GM23338 (cell line): ENCODE measurements at regions not wholly inside any gene's neighbourhood (a gene's known extent, or its start where the extent isn't known, plus 50 kb on each side); places are given as distances from the start of the nearest gene placed in this dataset.

ENCODE experiments used
- ATAC-seq: fragments of 200-7000 bp; cut with Tn5 transposase; 3 replicates; pipeline ENCODE4 v1.9.1; 2020
- DNase-seq: peaks from one replicate; pipeline ENCODE4 v3.0.0-alpha.2; 2015; ENCODE audit warnings: low spot score
- H2AFZ ChIP-seq: fragments of 200-600 bp; sonication (generic); 2 replicates; pipeline ENCODE4 v1.8.0; 2016; ENCODE audit warnings: antibody characterized with exemption, mild to moderate bottlenecking, moderate library complexity
- H3F3A ChIP-seq: fragments of 200-600 bp; sonication (generic); replicated peaks from 2 replicates; pipeline ENCODE4 v1.8.0; 2017; ENCODE audit warnings: antibody characterized with exemption, mixed run types, low read depth
- H3K27ac ChIP-seq: fragments of 200-600 bp; sonication (generic); 2 replicates; pipeline ENCODE4 v1.6.1; 2016; ENCODE audit warnings: low read depth
- H3K27me3 ChIP-seq: fragments of 200-600 bp; sonication (generic); 2 replicates; pipeline ENCODE4 v1.8.0; 2016; ENCODE audit warnings: mild to moderate bottlenecking, mixed run types, moderate library complexity; ENCODE audit not compliant: insufficient read depth
- H3K36me3 ChIP-seq: fragments of 200-600 bp; sonication (generic); 2 replicates; pipeline ENCODE4 v1.8.0; 2016; ENCODE audit warnings: mild to moderate bottlenecking; ENCODE audit not compliant: insufficient read depth
- H3K4me1 ChIP-seq: fragments of 200-600 bp; sonication (generic); 2 replicates; pipeline ENCODE4 v1.8.0; 2016; ENCODE audit warnings: mild to moderate bottlenecking, moderate library complexity; ENCODE audit not compliant: insufficient read depth
- H3K4me2 ChIP-seq: fragments of 200-600 bp; sonication (generic); 2 replicates; pipeline ENCODE4 v1.7.1; 2017; ENCODE audit warnings: mixed run types
- H3K4me3 ChIP-seq: fragments of 200-600 bp; sonication (generic); 2 replicates; pipeline ENCODE4 v1.6.1; 2016; ENCODE audit warnings: mixed run types
- H3K79me2 ChIP-seq: fragments of 200-600 bp; sonication (generic); replicated peaks from 2 replicates; pipeline ENCODE4 v1.8.0; 2017; ENCODE audit warnings: mild to moderate bottlenecking; ENCODE audit not compliant: insufficient read depth
- H3K9me2 ChIP-seq: fragments of 200-600 bp; sonication (generic); 2 replicates; pipeline ENCODE4 v1.8.0; 2017; ENCODE audit not compliant: insufficient read depth
- H4K20me1 ChIP-seq: fragments of 200-600 bp; sonication (generic); replicated peaks from 2 replicates; pipeline ENCODE4 v1.8.0; 2017; ENCODE audit warnings: mild to moderate bottlenecking; ENCODE audit not compliant: insufficient read depth
- H3K27ac Mint-ChIP-seq: 2 replicates; pipeline ENCODE4 v1.8.0; 2020; ENCODE audit warnings: inconsistent platforms, mild to moderate bottlenecking, moderate library complexity, mixed read lengths
- H3K27me3 Mint-ChIP-seq: 3 replicates; pipeline ENCODE4 v1.8.0; 2022; ENCODE audit warnings: low read depth, mild to moderate bottlenecking, moderate library complexity, mixed read lengths, inconsistent platforms; ENCODE audit not compliant: insufficient read depth, poor library complexity
- H3K36me3 Mint-ChIP-seq: 3 replicates; pipeline ENCODE4 v1.8.0; 2021; ENCODE audit warnings: low read depth, mild to moderate bottlenecking, inconsistent platforms, moderate library complexity, mixed read lengths
- H3K4me1 Mint-ChIP-seq: 3 replicates; pipeline ENCODE4 v1.8.0; 2020; ENCODE audit warnings: mild to moderate bottlenecking, inconsistent platforms, mixed read lengths
- H3K4me3 Mint-ChIP-seq: 3 replicates; pipeline ENCODE4 v1.8.0; 2021; ENCODE audit warnings: moderate library complexity, mild to moderate bottlenecking, inconsistent platforms, mixed read lengths
- H3K9me3 Mint-ChIP-seq: 3 replicates; pipeline ENCODE4 v1.8.0; 2020; ENCODE audit warnings: moderate library complexity, mild to moderate bottlenecking, inconsistent platforms, mixed read lengths
- CREB1 ChIP-seq: fragments of 250-450 bp; sonication (Bioruptor Pico); IDR thresholded peaks from 2 replicates; pipeline ENCODE4 v1.5.0; 2020; ENCODE audit warnings: low read depth, mild to moderate bottlenecking, moderate library complexity
- EZH2phosphoT487 ChIP-seq: fragments of 200-600 bp; sonication (generic); IDR thresholded peaks from one replicate; pipeline ENCODE4 v1.8.1; 2018; ENCODE audit warnings: antibody characterized with exemption; ENCODE audit not compliant: unreplicated experiment
- JUNB ChIP-seq: IDR thresholded peaks from one replicate; pipeline ENCODE4 v1.6.1; 2016; ENCODE audit warnings: antibody characterized with exemption; ENCODE audit not compliant: unreplicated experiment
- NANOG ChIP-seq: IDR thresholded peaks from 2 replicates; pipeline ENCODE4 v1.6.1; 2016; ENCODE audit warnings: antibody characterized with exemption, borderline replicate concordance
- POLR2AphosphoS5 ChIP-seq: IDR thresholded peaks from 2 replicates; pipeline ENCODE4 v1.6.1; 2016; ENCODE audit warnings: antibody characterized with exemption, low read depth
- STAT1 ChIP-seq: IDR thresholded peaks from one replicate; pipeline ENCODE4 v1.6.1; 2016; ENCODE audit warnings: antibody characterized with exemption; ENCODE audit not compliant: unreplicated experiment
- ZNF114 ChIP-seq: fragments of 250-450 bp; sonication (Bioruptor Pico); IDR thresholded peaks from 2 replicates; pipeline ENCODE4 v1.5.0; 2020; ENCODE audit warnings: mild to moderate bottlenecking, moderate library complexity
- ZNF331 ChIP-seq: fragments of 250-450 bp; sonication (Bioruptor Pico); IDR thresholded peaks from 2 replicates; pipeline ENCODE4 v1.5.0; 2020; ENCODE audit warnings: low read depth, mild to moderate bottlenecking, moderate library complexity
- TF ChIP-seq, protein P1 (sequence below), 2 experiments: fragments of 200-600 bp in 1 of 2; sonication (generic) in 1 of 2; conservative IDR thresholded peaks; 2 replicates each; pipeline versions ENCODE4 v1.5.1 to v1.6.1; 2016 to 2017; ENCODE audit warnings: antibody characterized with exemption in 2 of 2, low read depth in 2 of 2, mild to moderate bottlenecking in 2 of 2, moderate library complexity in 1 of 2
- TF ChIP-seq, protein P2 (sequence below): IDR thresholded peaks from one replicate; pipeline ENCODE4 v1.6.1; 2018; ENCODE audit warnings: antibody characterized with exemption; ENCODE audit not compliant: unreplicated experiment
- TF ChIP-seq, protein P3 (sequence below): fragments of 250-450 bp; sonication (Bioruptor Pico); IDR thresholded peaks from 2 replicates; pipeline ENCODE4 v1.5.0; 2020; ENCODE audit warnings: mild to moderate bottlenecking, moderate library complexity

DNA sequence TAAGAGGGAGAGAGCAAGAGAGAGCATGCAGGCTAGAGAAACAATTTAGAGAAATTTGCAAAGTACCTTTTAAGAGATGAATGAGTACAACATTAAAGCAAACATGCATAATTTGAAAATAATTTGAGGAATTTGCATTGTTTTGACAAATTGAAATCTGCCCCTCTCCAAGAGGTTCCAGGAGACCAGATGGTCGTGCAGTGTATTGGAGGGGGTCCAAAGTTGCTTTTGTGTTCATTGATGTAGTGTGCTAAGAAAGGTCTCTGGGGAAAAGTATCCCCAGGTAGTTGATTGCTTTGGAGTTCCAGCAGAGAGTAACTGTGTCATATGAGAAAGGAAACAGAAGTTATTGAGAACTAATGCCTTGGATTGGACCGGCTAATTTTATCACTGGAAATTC, 635.0 kb upstream of the TENM3 start (continued):
- TF ChIP-seq, protein P1, sequence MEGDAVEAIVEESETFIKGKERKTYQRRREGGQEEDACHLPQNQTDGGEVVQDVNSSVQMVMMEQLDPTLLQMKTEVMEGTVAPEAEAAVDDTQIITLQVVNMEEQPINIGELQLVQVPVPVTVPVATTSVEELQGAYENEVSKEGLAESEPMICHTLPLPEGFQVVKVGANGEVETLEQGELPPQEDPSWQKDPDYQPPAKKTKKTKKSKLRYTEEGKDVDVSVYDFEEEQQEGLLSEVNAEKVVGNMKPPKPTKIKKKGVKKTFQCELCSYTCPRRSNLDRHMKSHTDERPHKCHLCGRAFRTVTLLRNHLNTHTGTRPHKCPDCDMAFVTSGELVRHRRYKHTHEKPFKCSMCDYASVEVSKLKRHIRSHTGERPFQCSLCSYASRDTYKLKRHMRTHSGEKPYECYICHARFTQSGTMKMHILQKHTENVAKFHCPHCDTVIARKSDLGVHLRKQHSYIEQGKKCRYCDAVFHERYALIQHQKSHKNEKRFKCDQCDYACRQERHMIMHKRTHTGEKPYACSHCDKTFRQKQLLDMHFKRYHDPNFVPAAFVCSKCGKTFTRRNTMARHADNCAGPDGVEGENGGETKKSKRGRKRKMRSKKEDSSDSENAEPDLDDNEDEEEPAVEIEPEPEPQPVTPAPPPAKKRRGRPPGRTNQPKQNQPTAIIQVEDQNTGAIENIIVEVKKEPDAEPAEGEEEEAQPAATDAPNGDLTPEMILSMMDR (conservative IDR thresholded peaks at IDR 0.05; ENCODE audit: low read depth in 2 of 2): no peak
- no peak for TF ChIP-seq STAT1
- TF ChIP-seq EZH2phosphoT487: no peak
- no peak for TF ChIP-seq CREB1 (CRISPR knock-in tag)

DNA sequence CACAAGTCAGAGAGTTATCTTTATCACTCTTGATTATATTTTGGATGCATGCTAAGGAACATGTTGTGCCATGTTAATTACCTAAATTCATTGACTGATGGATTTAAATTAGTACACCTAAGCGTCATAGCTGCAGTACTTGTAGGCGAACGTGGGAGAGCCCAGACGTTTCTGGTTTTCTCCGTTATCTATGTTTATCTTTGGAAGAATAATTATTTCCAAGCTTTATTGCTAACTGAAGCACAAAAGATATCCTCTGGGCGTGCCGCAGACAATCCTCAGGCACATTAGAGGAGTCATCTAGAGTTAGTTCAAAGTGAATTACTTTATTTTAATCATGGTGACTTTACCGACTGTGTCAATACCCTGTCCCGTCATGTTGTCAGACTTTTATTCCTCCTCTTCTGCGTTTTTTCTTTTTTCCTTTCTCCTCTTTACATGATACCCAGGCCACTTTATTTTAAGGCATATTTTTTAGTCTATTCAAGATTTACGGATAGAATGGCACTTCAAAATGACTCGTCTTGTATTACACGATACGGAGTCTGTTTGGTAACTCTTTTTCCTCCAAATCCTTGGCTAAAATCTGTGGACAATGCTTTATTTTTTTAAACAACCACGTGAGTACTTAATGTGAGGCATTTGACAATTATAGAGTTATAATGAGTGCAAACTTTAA, 632.0 kb upstream of the TENM3 start:
- H2AFZ ChIP-seq: no peak overlapping the region
- H3K36me3 ChIP-seq: no peaks in the 10 kb centered on the region
- ATAC-seq (no peak), DNase-seq (no peak)
- no peak overlapping the region for H3K4me2 ChIP-seq
- Mint-ChIP-seq H3K27ac (no peak overlapping the region), H3K27me3 (peaks cover 2% of the 10 kb centered on the region), H3K4me1 (peaks cover 23% of the 10 kb centered on the region), H3K36me3 (no peaks in the 10 kb centered on the region), H3K9me3 (no peaks in the 10 kb centered on the region), H3K4me3 (no peak overlapping the region)
- no peak overlapping the region for H3K27ac ChIP-seq
- H3F3A ChIP-seq: no peaks in the 10 kb centered on the region
- H3K9me2 ChIP-seq: peaks cover 5% of the 10 kb centered on the region
- H3K4me1 ChIP-seq: peaks cover 21% of the 10 kb centered on the region
- no peaks in the 10 kb centered on the region for H3K79me2 ChIP-seq
- no peaks in the 10 kb centered on the region for H4K20me1 ChIP-seq
- no peaks in the 10 kb centered on the region for H3K27me3 ChIP-seq
- no peak overlapping the region for H3K4me3 ChIP-seq
- TF ChIP-seq, protein P1 (conservative IDR thresholded peaks at IDR 0.05; ENCODE audit: low read depth in 2 of 2): no peak
- TF ChIP-seq EZH2phosphoT487 (no peak), ZNF331 (CRISPR knock-in tag) (no peak), STAT1 (no peak), ZNF114 (CRISPR knock-in tag) (no peak), JUNB (no peak), POLR2AphosphoS5 (no peak), NANOG (no peak)
- TF ChIP-seq, protein P2, sequence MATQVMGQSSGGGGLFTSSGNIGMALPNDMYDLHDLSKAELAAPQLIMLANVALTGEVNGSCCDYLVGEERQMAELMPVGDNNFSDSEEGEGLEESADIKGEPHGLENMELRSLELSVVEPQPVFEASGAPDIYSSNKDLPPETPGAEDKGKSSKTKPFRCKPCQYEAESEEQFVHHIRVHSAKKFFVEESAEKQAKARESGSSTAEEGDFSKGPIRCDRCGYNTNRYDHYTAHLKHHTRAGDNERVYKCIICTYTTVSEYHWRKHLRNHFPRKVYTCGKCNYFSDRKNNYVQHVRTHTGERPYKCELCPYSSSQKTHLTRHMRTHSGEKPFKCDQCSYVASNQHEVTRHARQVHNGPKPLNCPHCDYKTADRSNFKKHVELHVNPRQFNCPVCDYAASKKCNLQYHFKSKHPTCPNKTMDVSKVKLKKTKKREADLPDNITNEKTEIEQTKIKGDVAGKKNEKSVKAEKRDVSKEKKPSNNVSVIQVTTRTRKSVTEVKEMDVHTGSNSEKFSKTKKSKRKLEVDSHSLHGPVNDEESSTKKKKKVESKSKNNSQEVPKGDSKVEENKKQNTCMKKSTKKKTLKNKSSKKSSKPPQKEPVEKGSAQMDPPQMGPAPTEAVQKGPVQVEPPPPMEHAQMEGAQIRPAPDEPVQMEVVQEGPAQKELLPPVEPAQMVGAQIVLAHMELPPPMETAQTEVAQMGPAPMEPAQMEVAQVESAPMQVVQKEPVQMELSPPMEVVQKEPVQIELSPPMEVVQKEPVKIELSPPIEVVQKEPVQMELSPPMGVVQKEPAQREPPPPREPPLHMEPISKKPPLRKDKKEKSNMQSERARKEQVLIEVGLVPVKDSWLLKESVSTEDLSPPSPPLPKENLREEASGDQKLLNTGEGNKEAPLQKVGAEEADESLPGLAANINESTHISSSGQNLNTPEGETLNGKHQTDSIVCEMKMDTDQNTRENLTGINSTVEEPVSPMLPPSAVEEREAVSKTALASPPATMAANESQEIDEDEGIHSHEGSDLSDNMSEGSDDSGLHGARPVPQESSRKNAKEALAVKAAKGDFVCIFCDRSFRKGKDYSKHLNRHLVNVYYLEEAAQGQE: no peak
- TF ChIP-seq, protein P3, sequence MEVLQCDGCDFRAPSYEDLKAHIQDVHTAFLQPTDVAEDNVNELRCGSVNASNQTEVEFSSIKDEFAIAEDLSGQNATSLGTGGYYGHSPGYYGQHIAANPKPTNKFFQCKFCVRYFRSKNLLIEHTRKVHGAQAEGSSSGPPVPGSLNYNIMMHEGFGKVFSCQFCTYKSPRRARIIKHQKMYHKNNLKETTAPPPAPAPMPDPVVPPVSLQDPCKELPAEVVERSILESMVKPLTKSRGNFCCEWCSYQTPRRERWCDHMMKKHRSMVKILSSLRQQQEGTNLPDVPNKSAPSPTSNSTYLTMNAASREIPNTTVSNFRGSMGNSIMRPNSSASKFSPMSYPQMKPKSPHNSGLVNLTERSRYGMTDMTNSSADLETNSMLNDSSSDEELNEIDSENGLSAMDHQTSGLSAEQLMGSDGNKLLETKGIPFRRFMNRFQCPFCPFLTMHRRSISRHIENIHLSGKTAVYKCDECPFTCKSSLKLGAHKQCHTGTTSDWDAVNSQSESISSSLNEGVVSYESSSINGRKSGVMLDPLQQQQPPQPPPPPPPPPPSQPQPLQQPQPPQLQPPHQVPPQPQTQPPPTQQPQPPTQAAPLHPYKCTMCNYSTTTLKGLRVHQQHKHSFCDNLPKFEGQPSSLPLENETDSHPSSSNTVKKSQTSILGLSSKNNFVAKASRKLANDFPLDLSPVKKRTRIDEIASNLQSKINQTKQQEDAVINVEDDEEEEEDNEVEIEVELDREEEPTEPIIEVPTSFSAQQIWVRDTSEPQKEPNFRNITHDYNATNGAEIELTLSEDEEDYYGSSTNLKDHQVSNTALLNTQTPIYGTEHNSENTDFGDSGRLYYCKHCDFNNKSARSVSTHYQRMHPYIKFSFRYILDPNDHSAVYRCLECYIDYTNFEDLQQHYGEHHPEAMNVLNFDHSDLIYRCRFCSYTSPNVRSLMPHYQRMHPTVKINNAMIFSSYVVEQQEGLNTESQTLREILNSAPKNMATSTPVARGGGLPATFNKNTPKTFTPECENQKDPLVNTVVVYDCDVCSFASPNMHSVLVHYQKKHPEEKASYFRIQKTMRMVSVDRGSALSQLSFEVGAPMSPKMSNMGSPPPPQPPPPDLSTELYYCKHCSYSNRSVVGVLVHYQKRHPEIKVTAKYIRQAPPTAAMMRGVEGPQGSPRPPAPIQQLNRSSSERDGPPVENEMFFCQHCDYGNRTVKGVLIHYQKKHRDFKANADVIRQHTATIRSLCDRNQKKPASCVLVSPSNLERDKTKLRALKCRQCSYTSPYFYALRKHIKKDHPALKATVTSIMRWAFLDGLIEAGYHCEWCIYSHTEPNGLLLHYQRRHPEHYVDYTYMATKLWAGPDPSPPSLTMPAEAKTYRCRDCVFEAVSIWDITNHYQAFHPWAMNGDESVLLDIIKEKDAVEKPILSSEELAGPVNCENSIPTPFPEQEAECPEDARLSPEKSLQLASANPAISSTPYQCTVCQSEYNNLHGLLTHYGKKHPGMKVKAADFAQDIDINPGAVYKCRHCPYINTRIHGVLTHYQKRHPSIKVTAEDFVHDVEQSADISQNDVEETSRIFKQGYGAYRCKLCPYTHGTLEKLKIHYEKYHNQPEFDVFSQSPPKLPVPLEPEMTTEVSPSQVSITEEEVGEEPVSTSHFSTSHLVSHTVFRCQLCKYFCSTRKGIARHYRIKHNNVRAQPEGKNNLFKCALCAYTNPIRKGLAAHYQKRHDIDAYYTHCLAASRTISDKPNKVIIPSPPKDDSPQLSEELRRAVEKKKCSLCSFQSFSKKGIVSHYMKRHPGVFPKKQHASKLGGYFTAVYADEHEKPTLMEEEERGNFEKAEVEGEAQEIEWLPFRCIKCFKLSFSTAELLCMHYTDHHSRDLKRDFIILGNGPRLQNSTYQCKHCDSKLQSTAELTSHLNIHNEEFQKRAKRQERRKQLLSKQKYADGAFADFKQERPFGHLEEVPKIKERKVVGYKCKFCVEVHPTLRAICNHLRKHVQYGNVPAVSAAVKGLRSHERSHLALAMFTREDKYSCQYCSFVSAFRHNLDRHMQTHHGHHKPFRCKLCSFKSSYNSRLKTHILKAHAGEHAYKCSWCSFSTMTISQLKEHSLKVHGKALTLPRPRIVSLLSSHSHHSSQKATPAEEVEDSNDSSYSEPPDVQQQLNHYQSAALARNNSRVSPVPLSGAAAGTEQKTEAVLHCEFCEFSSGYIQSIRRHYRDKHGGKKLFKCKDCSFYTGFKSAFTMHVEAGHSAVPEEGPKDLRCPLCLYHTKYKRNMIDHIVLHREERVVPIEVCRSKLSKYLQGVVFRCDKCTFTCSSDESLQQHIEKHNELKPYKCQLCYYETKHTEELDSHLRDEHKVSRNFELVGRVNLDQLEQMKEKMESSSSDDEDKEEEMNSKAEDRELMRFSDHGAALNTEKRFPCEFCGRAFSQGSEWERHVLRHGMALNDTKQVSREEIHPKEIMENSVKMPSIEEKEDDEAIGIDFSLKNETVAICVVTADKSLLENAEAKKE (CRISPR knock-in tag): no peak
